ENCODE measurements at regions not wholly inside any gene's neighbourhood (a gene's known extent, or its start where the extent isn't known, plus 50 kb on each side); places are given as distances from the start of the nearest gene placed in this dataset.
"Not testable (repeated sequence)": the region's sequence is repeated elsewhere in the genome, so short reads cannot be mapped to it uniquely, and the experiment has no call there.

DNA sequence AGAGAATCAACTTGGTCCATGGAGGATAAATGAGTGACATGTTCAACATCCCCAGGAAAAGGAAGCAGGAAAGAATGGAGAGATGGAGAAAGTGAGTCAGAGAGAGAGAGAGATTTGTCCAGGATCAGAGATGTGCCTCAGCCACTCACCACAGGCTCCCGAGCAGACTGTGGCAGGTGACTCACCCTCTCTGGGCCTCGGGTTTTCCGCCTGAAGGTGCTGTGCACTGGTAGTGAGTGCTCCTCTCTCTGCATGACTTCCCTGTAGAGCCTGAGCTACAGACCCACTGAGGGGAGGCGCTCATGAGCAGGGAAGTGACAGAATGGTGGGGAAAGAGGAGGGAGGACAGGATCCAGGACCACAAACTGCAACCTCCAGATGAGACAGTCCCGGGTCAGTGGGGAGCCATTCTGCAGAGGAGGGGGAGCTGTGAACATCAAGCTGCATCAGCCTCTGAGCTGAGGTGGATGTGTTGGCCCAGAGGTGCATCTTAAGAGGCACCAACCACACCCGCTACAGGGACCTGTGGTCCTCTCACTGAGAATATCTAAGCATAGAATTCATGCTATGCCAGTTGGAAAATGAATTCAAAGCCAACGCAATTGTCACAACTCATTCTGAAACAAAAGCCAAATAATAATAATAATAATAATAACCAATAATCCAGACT is 433.4 kb downstream of the BRD1 start:
- DNase-seq (ENCODE audit: low read depth in 3 of 3) = no peak

DNA sequence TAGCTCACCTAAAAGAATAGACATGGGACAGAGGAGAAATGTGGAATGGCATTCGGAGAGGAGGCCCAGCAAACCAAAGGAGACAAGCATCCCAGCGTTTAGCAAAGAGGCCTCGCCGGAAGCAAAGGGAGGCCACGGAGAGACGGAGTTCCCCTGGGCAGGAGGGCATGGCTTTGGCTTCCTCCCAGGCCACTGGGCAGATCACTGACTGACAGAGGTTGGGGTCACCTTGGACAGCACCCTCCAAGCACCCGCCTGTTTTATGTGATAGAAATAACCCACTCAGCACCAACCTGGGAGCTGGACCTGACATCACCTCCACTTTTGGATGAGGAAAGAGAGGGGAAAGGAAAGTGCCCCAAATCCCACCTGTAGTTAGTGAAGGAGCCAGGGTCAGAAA is 434.1 kb downstream of the BRD1 start:
- no peak for DNase-seq (ENCODE audit: low read depth in 3 of 3)

DNA sequence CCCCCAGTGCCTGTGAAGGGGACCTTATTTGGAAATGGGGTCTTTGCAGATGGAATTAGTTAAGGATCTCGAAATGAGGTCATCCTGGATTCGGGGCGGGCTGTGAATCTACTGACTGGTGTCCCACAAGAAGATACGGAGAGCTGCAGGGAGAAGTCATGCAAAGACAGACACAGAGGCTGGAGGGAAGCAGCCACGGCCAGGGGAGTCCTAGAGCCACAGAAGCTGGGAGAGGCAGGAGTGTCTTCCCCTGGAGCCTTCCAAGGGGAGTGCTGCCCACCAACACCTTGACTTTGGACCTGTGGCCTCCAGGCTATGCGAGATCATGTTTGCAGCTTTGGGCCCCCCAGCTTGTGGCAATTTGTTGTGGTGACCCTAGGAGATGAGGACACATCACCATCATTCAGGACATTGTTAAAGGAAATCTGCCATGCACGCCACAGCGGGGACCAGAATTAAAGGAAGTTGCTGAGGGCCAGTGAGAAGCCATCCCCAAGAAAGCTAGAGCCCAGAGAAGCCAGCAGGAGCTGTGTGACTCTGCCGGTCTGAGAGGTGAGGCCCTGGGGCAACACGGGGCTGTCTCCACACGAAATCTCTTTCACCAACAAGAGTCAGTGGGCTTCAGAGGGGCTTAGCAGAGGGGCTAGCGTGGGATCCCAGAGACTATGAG is 434.7 kb downstream of the BRD1 start:
- no peak for DNase-seq (ENCODE audit: low read depth in 3 of 3)

DNA sequence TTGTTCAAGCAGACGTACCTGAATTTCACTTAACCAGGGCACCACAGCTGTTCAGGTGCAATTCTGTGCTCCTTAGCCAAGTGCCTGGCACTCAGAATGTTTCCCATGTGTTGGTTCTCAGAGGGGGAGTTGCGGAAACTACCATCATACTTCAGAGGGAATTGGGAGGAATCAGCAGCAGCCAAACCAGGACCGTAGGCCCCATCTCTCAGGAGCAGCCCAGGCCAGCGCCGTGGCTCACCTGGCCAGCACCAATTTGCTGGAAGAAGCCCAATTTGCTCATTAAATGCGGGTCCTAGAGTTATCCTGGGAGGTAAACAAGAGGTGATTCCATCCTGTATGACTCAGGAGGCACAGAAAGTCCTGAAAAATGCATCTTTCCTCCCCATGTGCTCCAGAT is 435.4 kb downstream of the BRD1 start:
- no peak for DNase-seq (ENCODE audit: low read depth in 3 of 3)

DNA sequence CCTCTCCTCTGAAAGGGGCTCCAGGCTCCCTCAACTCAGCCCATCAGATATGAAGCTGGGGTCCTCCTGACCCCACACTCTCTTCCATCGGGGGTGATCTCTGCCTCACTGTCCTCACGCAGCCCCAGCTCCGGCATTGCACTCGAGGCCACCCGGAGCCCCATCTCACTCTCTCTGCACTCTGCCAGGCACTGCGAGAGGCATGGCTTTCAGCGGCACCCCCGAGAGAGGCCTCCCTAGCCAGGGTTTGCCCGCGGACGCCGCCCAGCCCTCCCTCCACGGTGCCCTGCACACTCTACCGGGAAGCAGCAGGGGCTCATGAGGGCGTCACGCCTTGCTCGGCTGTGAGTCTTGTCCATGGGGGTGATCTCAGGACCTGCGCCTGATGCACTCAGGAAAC is 436.2 kb downstream of the BRD1 start:
- DNase-seq (ENCODE audit: low read depth in 3 of 3) = no peak

DNA sequence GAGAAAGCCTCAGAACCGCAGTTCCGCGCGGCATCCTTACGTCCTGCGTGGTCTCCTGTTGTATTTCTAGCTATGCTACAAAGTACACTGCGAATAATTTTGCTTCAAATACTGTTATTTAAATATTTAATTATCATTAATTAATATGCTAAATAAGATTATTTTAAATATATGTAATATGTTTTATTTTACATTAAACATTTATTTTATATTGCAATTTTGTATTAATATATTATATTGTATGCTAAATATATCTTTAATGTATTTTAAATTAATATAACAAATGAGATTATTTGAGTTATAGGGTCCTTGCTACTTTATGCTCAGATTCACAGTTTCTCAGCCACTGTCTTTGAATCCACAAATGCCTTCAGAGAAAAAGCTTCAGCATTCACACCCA is 436.7 kb downstream of the BRD1 start:
- DNase-seq (ENCODE audit: low read depth in 3 of 3) = no peak

DNA sequence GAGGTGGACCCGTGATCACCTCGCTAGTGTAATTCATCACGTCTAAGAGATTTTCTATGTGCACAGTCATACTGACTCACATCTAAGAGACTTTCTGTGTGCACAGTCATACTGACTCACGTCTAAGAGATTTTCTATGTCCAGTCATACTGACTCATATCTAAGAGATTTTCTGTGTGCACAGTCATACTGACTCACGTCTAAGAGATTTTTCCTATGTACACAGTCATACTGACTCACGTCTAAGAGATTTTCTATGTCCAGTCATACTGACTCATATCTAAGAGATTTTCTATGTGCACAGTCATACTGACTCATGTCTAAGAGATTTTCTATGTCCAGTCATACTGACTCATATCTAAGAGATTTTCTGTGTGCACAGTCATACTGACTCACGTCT is 443.8 kb downstream of the BRD1 start:
- not testable (repeated sequence) for DNase-seq (ENCODE audit: low read depth in 3 of 3)

DNA sequence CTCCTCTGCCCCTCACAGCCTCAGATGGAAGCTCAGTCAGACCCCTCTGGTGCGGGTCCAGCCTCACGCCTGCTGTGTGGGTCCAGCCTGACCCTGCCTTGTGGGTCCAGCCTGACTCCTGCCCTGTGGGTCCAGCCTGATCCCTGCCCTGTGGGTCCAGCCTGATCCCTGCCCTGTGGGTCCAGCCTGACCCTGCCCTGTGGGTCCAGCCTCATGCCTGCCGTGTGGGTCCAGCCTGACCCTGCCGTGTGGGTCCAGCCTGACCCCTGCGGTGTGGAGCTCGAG is 445.3 kb downstream of the BRD1 start:
- DNase-seq (ENCODE audit: low read depth in 3 of 3) = no peak

DNA sequence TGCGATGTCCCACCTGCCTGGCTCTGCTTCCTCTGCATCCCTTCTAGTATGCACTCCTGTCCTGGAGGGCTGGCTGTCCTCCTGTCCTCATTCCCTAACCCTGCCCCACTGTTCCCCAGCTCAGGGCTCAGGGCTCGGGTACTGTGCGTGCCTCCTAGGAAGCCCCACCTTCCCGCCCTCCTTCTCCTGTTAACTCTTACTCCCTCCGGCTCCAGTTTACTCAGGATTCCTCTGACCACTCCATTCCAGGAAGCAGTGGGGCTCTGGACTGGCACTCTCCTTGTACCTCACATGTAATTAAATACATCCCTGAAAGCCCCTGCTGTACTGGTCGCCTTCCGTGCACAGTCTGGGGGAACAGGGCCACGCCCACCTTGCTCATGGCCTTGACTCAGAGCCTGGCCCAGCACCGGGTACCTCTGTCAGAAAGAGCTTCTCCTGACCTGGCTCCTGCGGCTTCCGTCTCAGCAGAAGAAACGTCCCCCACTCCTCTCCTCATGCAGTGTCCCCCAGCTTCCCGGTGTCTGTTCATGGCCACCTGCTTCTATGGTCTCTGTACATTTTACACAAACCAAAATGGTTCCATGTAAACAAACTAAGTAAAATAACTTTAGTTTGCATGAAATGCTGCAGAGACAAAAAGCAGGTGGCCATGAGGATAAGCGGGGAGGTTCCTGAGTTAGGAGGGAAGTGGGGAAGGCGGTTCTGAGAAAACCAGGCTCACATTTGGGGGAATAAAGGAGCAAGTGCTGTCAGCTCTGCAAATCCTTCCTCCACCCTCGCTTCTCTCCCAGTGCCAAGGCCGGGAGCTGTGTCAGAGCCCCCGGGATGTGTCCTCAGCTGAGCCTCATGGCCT is 445.9 kb downstream of the BRD1 start:
- no peak for DNase-seq (ENCODE audit: low read depth in 3 of 3)

DNA sequence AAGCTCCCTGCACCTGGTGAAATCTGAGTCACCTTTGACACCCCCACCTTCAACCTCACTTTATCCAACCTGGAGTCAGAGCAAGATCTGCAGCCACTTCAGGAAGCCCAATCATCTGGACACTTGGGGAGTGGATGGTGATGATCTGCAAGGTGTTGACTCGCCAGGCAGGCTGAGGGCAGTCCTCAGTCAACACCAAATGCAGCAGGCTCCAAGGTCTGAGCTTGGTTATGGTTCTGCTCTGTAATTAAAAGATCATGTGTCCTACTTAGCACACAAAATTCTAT is 446.9 kb downstream of the BRD1 start:
- no peak for DNase-seq (ENCODE audit: low read depth in 3 of 3)

DNA sequence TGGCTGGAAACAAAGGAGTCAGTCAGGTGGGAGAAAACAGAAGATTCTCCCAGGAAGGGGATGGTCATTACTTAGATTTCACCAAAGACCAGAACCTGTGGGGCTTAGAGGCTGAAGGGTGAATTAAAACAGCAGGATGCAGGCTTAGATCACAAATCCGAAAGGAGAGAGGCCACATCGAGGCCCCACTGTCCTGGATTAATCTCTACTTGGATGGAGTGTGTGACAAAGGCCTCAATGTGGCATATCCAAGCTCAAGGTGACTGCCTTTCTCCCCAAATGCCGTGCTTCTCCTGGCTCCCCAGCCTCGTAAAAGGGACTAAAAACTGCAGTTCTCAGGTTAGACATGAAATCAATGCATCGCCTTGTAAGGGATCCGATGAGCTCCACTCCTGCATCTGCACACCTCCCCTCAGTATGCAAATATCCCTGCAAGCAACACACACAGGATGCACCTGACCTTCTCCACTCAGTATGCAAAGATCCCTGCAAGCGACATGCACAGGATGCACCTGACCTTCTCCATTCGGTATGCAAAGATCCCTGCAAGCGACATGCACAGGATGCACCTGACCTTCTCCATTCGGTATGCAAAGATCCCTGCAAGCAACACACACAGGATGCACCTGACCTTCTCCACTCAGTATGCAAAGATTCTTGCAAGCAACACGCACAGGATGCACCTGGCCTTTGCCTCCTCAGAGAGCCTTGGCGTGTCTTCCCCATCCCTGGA is 447.4 kb downstream of the BRD1 start:
- DNase-seq (ENCODE audit: low read depth in 3 of 3) = no peak

DNA sequence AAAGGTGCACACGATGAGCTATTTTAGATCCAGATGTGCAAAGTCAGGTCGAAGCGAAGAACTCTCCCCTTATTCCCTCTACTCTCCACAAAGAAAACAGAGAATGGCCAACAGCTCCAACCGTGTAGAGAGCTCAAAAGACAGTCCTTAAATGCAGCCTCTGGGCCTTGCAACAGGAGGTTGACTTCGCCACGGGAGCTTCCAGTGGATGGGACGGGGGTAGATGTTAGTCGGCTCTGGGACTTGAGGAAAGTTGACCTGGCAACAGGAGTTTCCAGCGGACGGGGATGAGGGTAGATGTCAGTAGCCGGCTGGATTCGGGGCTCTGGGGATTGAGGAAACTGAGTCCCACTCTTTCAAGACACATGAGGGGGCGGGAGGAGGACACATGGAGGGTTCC is 450.4 kb downstream of the BRD1 start:
- DNase-seq (ENCODE audit: low read depth in 3 of 3) = no peak

DNA sequence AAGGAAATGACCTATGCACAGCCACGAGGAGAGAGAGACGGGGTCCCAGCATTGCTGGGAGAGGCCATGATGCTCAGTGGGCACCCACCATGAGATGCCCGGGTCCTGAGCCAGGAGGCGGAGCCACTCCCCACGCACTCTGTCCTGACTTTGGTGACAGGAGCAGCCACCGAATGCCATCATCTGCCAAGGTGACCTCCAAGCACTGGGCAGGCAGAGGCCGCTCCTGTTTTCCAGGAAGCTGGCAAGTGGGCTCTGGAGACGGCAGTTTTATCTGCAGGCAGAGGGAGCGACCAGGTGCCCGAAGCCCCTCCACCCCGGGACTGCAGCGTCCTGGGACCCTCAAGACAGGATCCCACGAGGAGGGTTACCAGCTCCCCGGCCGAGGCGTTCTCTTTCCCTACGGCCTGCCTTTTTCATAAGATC is 453.9 kb downstream of the BRD1 start:
- DNase-seq (ENCODE audit: low read depth in 3 of 3) = no peak

DNA sequence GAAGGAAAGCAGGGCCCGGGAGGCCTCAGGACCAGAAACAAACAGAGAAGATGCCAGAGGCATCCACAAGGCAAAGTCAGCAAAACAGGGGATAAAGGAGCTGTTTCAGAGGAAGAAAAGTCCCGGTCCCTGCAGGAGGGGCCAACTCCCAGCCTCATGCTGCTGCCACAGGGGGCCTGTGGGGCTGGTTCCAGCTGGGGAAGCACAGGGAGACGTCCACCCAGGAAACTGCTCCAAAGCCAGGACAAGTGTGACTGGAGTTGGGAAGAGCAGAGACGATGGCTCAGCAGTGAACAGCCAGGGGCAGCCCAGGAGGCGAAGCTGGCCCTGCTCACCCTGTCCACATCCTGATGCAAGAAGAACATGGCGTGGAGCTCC is 454.4 kb downstream of the BRD1 start:
- no peak for DNase-seq (ENCODE audit: low read depth in 3 of 3)

DNA sequence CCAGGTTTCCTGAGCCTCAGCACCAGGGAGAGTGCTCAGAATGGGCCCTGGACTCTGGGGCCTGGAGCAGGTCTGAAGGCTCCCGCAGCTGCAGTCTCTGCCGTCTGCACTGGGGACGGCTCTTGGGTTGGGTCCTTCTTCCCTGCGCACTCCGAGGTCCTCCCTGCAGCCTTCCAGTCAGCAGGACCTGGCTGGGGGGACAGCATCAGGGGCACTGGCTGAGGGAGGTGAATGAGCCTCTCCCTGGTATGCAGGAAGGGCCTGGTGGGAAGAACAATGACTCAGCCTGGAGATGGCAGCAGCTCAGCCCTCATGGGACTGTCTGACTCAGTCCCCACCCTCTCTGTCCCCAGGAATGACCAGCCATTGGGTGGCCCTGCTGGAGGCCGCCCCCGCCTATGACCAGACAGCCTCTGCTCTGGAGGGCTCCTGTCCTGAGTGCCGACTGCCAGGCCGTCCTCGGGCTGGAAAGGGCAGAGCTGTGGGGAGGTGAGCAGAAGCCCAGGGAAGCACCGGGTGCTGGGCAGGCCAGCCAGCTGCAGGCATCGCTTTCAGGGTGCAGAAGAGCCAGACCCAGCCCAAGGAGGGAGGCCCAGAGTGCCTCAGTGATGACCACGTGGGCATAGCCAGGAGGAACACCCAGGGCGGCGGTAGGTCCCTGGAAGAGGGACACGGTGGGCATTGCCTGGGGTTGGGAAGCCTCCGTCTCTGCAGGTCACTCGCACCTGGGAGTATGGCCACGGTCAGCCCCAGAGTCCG is 455.0 kb downstream of the BRD1 start:
- no peak for DNase-seq (ENCODE audit: low read depth in 3 of 3)

DNA sequence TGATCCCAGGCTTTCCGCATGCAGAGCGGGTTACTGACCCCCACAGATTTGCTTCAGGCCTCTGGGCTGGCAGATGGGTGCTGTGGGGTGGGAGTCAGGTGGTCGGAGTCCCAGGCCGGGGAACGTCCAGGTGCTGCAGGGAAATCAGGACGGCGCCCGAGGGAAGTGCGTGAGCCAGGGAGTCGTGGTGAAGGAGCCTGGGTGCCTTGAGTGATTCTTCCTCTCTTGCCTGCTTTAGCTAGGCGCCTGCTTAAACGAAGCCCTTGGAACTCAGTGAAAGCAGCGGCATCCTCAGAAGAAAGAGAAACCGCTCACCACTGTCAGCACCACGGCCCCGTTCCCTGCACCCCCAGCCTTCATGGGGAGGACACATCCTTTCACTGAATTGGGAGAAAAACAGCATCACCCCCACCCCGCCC is 455.6 kb downstream of the BRD1 start:
- DNase-seq (ENCODE audit: low read depth in 3 of 3) = no peak

DNA sequence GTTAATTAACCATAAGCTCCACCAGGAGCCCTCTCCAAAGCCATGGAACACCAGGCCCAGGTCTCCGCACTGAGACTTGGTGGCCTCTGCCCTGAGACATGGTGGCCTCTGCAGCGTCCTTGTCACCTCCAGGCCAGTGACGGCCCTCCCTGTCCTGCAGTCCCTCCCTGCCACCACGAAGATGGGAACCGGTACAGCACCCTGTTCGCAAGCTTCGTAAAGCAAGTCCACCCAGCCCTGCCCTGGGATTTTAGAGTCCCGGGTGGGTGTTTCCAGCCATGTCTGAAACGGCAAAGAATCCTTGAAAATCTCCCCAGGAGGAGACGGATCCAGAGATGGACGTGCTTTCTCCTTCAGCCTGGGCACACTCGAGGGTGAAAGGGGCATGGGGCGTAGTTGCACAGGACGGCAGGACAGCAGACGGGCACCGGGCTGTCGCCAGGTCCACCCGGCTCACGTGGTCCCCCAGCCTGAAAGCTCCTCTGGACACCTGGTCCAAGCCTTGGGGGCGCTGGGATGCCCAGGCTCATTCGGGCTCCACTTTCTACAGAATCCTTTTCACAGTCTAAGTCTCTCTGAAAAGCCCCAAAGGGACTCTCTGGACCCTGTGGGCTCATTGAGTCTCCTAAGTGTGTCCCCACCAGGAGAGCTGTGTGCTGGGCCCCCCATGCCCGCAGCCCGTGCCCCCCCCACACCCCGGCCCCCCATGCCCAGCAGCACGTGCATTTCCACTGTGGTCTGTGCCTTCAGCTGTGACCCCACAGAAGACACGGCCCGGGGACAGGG is 456.2 kb downstream of the BRD1 start:
- DNase-seq (ENCODE audit: low read depth in 3 of 3) = no peak

DNA sequence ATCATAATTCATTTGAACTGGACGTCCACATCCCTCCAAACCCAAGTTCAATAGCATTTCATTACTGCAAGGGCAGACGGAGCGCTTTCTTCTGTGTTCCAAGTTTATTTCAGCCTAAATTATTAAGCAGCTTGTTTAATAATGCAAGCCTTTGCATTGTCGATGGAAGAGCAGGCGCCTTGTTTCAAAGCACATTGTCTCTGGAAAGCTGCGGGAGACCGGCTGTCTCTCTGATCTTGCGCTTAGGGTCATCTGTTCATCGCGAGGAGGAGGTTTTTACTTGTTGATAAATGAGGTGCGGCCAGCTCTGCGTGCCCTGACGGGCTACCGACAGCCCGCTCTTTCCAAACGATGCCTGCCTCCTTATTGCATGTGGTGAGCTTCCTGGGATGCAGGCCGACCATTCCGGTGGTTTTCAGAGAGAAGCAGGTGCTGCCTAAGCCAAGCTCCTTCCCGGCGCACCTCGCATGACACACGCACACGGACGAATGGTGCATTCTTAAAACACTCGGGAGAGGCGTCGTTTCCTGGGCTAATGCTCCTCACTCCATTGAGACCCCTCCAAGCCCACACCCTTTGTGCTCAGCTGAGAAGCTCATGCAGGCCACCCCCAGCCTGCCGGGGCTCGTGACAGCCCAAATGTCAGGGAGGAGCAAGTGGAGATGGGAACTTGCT is 456.9 kb downstream of the BRD1 start:
- DNase-seq (ENCODE audit: low read depth in 3 of 3) = no peak

DNA sequence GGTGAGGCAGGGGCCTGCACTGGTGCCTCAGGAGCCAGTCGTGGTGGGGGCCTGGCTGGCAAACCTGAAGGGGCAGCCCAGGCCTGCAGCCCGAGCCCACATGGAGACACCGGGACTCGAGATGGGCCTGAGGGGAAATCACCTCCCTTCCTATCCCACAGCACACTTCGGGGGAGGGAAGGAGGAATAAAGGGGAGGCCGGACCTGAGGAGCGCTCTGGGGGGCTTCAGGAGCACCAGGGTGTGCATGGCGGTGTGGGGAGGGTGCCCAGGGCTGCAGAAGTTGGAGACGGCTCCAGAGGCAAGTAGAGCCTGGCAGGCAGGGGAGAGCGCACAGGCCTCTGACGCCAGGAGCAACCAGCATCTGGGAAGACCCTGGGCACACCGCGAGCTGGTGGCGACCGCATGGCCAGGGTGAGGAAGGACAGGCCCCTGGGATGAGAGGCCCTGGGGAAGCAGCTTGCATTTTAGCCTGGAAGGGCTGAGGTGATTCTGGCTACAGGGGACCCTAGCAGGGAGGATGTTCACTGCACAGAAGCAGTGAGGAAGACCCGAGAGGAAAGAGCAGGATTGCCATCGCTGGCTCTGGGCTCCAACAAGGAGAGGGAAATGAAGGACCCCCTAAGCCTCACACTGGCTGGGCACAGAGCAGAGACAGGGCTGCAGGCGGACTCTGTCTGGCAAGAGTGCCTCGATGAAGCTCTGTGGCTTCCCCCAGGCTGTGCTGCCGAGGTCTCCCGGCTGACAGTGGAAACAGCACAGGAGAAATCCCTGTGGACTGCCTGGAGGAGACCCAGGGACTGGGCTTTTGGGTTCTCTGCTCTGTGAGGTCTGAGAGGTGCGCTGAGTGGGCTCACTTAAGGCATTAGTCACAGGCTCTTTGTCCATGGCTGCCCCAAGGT is 457.7 kb downstream of the BRD1 start:
- no peak for DNase-seq (ENCODE audit: low read depth in 3 of 3)
